Activated T-helper 17 cell treated with anti-CD3 and anti-CD28 coated beads, Interleukin-2, amount 50 U/mL, for 72 hours (primary cell): ENCODE measurements at regions not wholly inside any gene's neighbourhood (a gene's known extent, or its start where the extent isn't known, plus 50 kb on each side); places are given as distances from the start of the nearest gene placed in this dataset.

Experiments
- ATAC-seq: fragments of 150-1000 bp; cut with Tn5 transposase; replicated peaks from 2 replicates; pipeline ENCODE4 v1.10.0; 2021; ENCODE audit warnings: mild to moderate bottlenecking, moderate library complexity
- H3K27ac Mint-ChIP-seq: one replicate; pipeline ENCODE4 v1.8.0; 2022; ENCODE audit warnings: mixed read lengths
- H3K27me3 Mint-ChIP-seq: one replicate; pipeline ENCODE4 v1.8.0; 2022; ENCODE audit warnings: mixed read lengths
- H3K36me3 Mint-ChIP-seq: one replicate; pipeline ENCODE4 v1.8.0; 2022; ENCODE audit warnings: low read depth, mild to moderate bottlenecking, mixed read lengths
- H3K4me1 Mint-ChIP-seq: one replicate; pipeline ENCODE4 v1.8.0; 2022; ENCODE audit warnings: mixed read lengths
- H3K4me3 Mint-ChIP-seq: one replicate; pipeline ENCODE4 v1.8.0; 2022; ENCODE audit warnings: mild to moderate bottlenecking, mixed read lengths
- H3K9me3 Mint-ChIP-seq: one replicate; pipeline ENCODE4 v1.8.0; 2022; ENCODE audit warnings: mixed read lengths

DNA sequence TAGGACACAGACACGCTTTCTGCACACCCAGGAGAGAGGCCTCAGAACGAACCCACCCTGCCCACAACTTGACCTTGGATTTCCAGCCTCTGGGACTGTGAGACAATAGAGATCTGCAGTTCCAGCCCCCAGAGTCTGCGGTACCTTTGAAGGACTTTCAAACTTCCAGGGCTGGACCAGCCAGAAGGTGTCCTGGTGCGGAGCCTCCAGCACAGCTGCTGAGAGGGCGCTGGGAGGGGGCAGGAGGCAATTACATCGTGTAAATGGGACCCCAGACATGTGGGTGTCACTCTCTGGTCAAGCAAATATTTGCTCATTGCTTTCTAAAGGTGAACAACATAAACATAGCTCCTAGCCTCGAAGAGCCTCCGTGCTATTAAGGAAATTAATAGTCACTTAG is 58.7 kb upstream of the ACTRT2 start:
- H3K36me3 Mint-ChIP-seq = no peaks in the 10 kb centered on the region
- H3K9me3 Mint-ChIP-seq = peaks cover 4% of the 10 kb centered on the region
- no peaks in the 10 kb centered on the region for H3K4me1 Mint-ChIP-seq
- no peaks in the 10 kb centered on the region for H3K27me3 Mint-ChIP-seq
- ATAC-seq = no peak
- H3K27ac Mint-ChIP-seq = no peak overlapping the region
- H3K4me3 Mint-ChIP-seq = no peak overlapping the region

DNA sequence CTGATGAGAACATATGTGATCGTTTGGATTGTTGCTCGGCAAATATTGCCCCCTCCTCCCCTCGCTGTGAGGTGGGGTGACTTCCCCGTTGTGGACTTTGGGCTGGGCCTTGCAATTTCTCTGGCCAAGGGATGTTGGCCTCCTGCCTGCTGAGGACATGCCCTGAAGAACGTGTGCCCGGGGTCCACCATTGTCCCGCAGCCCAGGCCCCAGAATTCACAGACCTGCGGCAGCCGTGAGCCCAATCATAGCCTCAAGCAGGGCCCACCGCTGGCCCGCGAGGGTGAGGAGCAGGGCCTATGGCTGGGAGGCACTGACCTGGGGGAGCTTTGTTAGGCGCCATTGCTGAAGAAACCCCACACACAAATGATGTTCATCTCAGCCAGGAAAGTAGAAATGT is 58.3 kb upstream of the ACTRT2 start:
- Mint-ChIP-seq H3K36me3 (no peaks in the 10 kb centered on the region), H3K4me3 (no peak overlapping the region), H3K27ac (no peak overlapping the region), H3K27me3 (no peaks in the 10 kb centered on the region), H3K9me3 (peaks cover 4% of the 10 kb centered on the region), H3K4me1 (no peaks in the 10 kb centered on the region)
- ATAC-seq = no peak

DNA sequence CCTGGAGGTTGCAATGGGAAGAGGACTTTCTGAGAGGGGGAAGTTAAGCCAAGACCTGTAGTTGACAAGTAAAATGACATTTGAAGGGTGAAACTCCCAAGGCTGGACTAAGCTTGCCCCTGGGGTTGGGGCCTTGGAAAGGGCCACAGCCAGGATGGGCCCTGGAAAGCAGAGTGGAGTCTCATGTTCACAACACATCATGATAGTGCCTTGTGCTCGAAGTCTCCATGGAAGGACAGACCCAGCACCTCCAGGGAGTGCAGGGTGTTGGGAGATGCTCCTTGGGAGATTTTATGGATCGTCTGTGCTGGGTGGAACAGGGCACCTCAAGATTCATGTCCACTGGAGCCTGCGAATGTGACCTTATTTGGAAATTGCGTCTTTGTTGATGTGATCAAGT is 55.6 kb upstream of the ACTRT2 start:
- Mint-ChIP-seq H3K27me3 (no peaks in the 10 kb centered on the region), H3K36me3 (no peaks in the 10 kb centered on the region)

DNA sequence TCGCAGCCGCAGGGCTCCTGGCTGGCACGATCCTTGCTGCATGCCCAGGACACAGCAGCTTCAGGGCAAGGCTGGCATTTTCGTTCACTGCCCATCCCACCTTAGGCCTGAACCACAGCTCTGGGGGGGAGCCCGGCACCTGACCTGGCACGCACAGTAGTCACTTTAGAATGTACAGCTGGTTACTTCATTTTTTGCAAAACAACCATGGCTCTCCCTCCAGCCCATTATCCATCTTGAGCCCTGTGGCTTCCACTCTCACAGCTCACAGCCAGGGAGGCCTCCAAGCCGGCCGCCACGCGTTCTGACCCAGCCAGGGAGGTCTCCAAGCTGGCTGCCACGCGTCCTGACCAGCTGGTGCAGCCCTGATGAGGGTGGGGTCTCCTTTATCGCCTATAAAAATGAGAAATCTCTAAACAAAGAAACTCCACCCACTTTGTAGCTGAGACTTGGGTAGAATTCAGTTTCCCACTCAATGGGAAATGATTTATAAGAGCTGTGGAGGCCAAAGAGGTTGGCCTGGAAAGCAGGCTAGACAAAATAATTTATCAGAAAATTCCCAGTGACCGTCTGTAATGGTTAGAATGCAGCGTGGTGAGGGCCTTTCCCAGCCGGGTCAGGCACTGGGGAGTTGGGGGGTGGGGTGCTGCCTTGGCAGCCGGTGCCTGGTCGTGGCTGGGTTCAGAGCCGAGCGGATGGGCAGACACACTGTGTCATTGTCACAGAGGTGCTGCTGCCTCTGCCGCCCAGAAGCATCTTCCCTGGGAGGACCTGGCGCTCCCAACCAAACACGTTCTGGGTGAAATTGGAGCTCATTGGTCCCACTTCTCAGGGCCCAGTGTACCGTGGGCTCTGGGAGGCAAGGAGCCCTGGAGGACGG is 54.6 kb upstream of the ACTRT2 start:
- no peak for ATAC-seq
- no peaks in the 10 kb centered on the region for H3K9me3 Mint-ChIP-seq
- no peak overlapping the region for H3K27ac Mint-ChIP-seq
- no peak overlapping the region for H3K4me3 Mint-ChIP-seq
- no peaks in the 10 kb centered on the region for H3K4me1 Mint-ChIP-seq
- H3K36me3 Mint-ChIP-seq = no peaks in the 10 kb centered on the region
- no peaks in the 10 kb centered on the region for H3K27me3 Mint-ChIP-seq

More for the DNA sequence above, 55.6 kb upstream of the ACTRT2 start:
- Mint-ChIP-seq H3K4me1 (no peaks in the 10 kb centered on the region), H3K9me3 (no peaks in the 10 kb centered on the region), H3K27ac (no peak overlapping the region), H3K4me3 (no peak overlapping the region)
- no peak for ATAC-seq

DNA sequence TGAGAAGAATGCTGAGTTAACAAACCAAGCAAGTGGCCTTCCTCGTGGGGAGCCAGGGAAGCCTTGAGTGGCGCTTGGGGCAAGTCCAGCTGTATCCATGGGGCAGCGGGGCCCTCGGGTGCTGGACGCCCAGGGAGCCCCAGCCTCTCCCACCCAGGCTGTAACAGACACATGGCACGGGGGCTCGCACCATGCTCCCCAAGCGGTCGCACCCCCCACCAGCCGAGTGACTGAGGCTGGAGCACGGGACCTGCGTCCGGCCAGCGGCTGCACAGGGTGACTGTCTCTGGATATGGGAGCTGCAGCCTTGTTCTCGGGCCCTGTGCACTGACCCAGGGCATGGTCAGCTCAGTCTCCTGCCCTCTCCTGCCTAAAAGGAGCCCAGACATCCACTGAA is 53.9 kb upstream of the ACTRT2 start:
- Mint-ChIP-seq H3K27me3 (no peaks in the 10 kb centered on the region), H3K4me3 (no peak overlapping the region), H3K36me3 (no peaks in the 10 kb centered on the region), H3K9me3 (no peaks in the 10 kb centered on the region), H3K4me1 (no peaks in the 10 kb centered on the region), H3K27ac (no peak overlapping the region)
- ATAC-seq = no peak

- Mint-ChIP-seq H3K27ac (no peak overlapping the region), H3K36me3 (no peaks in the 10 kb centered on the region), H3K27me3 (no peaks in the 10 kb centered on the region), H3K9me3 (no peaks in the 10 kb centered on the region), H3K4me1 (no peaks in the 10 kb centered on the region), H3K4me3 (no peak overlapping the region)
- no peak for ATAC-seq
These were observed 53.4 kb upstream of the ACTRT2 start for GRCh38 chr1:2967881-2968280.

DNA sequence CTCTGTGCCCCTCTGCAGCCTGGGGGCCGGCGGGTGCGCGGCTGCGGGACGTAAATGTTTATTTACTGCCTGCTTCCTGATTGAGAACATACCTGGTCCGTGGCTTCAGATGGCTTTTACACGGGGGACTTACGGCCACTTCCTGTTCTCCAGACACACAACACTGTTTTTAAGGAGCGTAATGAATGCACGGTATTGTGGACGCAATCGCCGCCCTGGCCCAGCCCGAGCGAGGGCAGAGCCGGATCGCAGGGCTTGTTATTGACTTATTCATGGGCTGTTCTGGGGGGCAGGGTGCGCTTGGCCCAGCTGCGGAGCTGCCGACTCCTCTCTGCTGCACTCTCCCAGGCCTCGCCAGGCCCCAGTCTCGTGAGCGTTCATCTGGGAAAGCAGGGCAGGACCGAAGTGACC is 52.8 kb upstream of the ACTRT2 start:
- Mint-ChIP-seq H3K27me3 (no peaks in the 10 kb centered on the region), H3K36me3 (no peaks in the 10 kb centered on the region), H3K9me3 (no peaks in the 10 kb centered on the region), H3K4me1 (no peaks in the 10 kb centered on the region), H3K4me3 (no peak overlapping the region), H3K27ac (no peak overlapping the region)
- no peak for ATAC-seq

DNA sequence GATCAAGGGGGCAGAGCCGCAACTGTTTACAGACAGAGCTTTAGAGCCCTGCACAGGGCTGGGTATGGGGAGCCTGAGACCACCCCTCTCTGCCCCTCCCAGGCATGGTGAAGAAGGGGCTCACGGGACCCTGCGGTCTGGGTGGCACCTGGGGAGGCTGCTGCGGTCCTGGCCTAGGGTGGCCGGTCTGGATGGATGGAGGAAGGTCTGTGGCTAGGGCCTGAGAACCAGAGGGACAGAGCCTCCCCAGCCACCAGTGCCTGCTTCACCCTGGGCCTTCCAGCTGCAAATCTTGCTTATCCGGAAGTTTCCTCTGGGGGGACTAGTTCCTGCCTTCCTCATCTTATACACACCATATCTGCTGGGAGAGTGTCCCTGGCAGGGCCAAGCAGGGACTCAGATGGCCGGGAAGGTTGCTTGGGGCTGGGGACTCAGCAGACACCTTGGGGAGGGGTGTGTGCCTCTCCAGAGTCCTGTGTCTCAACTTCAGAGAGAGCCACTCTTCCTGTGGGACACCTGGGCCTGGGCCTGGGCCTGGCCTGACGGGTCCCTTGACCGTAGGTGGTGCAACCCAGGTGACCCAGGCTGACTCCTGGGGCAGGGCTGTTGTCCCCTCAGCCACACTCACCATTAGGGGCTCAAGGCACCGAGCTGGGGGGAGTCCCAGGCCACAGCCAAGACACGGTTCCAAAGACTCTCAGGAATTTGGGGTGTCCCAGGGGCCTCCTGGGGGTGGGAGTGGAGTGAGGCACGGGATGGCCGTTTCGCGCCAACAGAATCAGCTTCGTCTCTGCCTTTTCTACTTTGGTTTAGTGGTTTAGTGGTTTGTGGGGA is 52.0 kb upstream of the ACTRT2 start:
- Mint-ChIP-seq H3K36me3 (no peaks in the 10 kb centered on the region), H3K27me3 (no peaks in the 10 kb centered on the region), H3K9me3 (no peaks in the 10 kb centered on the region), H3K4me3 (no peak overlapping the region), H3K27ac (no peak overlapping the region), H3K4me1 (no peaks in the 10 kb centered on the region)
- ATAC-seq = no peak

DNA sequence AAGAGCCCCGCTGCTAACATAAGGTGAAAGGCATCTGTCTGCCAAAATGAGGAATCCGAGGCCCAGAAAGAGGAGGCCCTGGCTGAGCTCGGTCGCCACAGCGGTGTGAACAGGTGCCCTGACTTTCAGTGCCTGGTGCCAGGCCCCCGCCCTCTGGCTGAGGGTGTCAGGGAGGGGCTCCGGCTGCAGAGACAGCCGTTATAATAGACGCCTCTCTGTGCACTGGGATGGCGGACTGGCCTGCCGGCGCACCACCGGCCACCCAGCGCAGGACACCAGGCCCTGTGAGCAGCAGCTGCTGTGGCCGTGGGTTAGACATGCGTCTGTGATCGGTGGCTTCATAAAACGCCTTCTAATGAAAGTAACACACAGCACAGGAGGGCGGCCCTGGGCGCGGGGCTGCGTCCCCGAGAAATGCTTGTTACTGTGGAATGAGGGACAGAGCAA is 51.4 kb upstream of the ACTRT2 start:
- no peaks in the 10 kb centered on the region for H3K27me3 Mint-ChIP-seq
- ATAC-seq = no peak

DNA sequence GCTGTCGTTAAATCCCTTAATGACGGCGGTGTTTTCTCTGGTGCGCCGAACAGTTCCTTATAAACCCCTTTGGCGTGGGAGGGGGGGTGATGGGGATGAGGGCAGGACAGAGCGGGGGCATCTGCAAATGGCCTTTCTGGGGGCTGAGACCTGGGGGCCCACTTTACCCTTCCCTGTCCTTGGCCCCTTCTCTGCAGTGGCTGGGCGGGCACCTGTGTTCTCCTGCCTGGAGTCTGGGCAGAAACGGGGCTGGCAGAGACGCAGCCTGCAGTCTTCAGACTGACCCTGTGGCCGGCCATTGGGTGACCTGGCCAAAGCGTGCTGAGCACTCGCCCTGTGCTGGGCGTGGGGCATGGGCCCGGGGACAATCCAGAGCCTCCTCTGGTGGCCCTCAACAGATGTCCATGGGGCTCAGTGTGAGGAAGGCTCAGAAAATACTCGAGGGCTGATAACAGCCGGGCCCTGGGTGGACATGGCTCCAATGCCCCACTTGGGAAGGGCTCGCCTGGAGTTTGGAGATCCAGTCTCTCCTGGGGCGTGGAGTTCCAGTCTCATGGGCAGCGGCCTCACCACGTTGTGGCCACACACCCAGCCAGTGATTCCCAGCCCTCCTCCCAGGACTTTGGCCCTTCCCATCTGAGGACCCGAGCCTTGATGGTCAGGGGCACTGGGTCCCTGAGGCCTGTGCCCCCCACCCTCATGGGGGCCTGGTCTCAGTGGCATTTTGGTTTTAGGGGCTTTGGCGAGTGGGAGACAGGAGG is 50.8 kb upstream of the ACTRT2 start:
- Mint-ChIP-seq H3K4me1 (no peaks in the 10 kb centered on the region), H3K27ac (no peak overlapping the region)

More for the DNA sequence above, 51.4 kb upstream of the ACTRT2 start:
- no peaks in the 10 kb centered on the region for H3K36me3 Mint-ChIP-seq
- no peak overlapping the region for H3K4me3 Mint-ChIP-seq
- no peak overlapping the region for H3K27ac Mint-ChIP-seq
- H3K9me3 Mint-ChIP-seq = no peaks in the 10 kb centered on the region
- H3K4me1 Mint-ChIP-seq = no peaks in the 10 kb centered on the region

DNA sequence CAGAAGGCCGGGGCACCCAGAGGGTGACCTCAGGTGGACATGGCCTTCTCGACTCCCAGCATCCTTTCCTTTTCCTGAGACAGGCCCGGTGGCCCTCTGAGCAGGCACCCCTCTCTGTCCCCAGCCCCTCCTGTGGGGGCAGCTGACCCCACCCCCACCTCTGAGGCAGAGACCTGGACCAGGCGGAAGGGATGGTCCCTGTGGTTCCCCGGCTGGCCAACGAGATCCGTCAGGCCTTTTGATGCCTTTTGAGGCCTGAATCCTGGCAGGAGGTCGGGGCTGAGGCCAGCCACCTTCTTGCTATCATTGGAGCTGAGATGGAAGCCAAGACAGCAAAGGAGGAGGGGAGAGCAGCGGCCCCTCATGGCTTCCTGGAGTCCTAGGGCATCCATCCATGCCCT is 50.2 kb upstream of the ACTRT2 start:
- H3K36me3 Mint-ChIP-seq = no peaks in the 10 kb centered on the region
- H3K4me1 Mint-ChIP-seq = no peaks in the 10 kb centered on the region
- no peaks in the 10 kb centered on the region for H3K9me3 Mint-ChIP-seq
- H3K27ac Mint-ChIP-seq = no peak overlapping the region
- ATAC-seq = no peak
- H3K4me3 Mint-ChIP-seq = no peak overlapping the region
- no peaks in the 10 kb centered on the region for H3K27me3 Mint-ChIP-seq

More for the DNA sequence above, 50.8 kb upstream of the ACTRT2 start:
- no peaks in the 10 kb centered on the region for H3K36me3 Mint-ChIP-seq
- no peak overlapping the region for H3K4me3 Mint-ChIP-seq
- H3K27me3 Mint-ChIP-seq = no peaks in the 10 kb centered on the region
- H3K9me3 Mint-ChIP-seq = no peaks in the 10 kb centered on the region
- no peak for ATAC-seq
